ENCODE measurements at regions not wholly inside any gene's neighbourhood (a gene's known extent, or its start where the extent isn't known, plus 50 kb on each side); places are given as distances from the start of the nearest gene placed in this dataset.
"Not testable (repeated sequence)": the region's sequence is repeated elsewhere in the genome, so short reads cannot be mapped to it uniquely, and the experiment has no call there.

DNA sequence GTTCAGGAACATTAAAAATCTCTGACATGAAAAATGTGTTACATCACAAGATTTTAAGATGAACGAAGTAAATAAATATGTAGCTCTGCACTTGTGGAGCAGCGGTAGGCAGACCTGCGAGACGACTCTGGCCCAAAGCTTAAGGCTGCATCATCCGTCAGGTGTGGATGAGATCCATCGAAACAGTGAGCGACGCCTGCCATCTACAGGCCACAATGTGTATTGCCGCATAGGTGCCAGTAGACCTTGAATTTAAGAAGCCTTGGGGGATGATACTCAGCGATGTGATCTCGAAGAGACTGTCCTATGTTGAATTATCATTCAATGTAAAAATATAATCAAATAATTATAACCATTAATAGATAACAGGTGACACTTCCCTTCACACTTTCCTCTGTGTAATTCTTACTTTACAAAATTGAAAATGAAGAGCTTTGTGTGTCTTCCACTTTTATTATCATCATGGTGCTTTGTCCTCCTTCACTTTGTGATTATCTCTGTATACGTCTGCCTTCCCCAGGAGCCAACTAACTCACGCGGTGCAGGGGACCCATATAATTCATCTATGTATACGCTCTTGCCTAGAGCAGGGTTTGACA lies 851.0 kb downstream of the RAB28 start:
- Histone ChIP-seq H3K27ac (no peak overlapping the region), H3K27me3 (no peaks in the 10 kb centered on the region), H3K9me3 (peaks cover 0 to 5% (median 0%) of the 10 kb centered on the region in 4 donors), H3K36me3 (no peaks in the 10 kb centered on the region), H3K4me3 (no peak overlapping the region), H3K4me1 (no peaks in the 10 kb centered on the region)
- WGBS, 2 donors: 9 to 13% methylated on average over 15 of the region's 15 CpGs
- TF ChIP-seq, protein P1, sequence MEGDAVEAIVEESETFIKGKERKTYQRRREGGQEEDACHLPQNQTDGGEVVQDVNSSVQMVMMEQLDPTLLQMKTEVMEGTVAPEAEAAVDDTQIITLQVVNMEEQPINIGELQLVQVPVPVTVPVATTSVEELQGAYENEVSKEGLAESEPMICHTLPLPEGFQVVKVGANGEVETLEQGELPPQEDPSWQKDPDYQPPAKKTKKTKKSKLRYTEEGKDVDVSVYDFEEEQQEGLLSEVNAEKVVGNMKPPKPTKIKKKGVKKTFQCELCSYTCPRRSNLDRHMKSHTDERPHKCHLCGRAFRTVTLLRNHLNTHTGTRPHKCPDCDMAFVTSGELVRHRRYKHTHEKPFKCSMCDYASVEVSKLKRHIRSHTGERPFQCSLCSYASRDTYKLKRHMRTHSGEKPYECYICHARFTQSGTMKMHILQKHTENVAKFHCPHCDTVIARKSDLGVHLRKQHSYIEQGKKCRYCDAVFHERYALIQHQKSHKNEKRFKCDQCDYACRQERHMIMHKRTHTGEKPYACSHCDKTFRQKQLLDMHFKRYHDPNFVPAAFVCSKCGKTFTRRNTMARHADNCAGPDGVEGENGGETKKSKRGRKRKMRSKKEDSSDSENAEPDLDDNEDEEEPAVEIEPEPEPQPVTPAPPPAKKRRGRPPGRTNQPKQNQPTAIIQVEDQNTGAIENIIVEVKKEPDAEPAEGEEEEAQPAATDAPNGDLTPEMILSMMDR (IDR thresholded peaks at IDR 0.05): peak; percentile 59 to 79 (median 72)
- no peak for TF ChIP-seq EP300 (IDR thresholded peaks at IDR 0.05)
- peak; percentile 58 to 79 for DNase-seq (ENCODE audit: low spot score in 2 of 2)

DNA sequence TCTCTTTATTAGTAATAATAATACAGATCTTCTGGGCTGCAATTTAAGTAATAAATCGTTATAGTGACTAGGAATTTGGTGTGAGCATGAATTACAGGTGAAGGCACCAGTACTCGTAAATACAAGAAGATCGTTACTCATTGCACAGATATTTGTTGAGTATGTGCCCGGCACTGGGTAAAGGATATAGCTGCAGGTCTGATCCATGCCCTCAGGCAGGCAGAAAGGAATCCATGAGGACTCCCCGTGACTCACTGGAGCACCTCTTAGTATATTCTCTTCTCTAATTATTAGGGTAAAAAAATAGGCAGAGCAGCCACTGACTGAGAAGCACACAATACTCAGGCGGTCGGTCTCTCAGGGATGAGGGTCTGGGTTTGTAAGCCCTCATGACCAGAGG lies 868.3 kb downstream of the RAB28 start:
- no peaks in the 10 kb centered on the region for H3K27me3 ChIP-seq
- H3K4me3 ChIP-seq: no peak overlapping the region
- H3K36me3 ChIP-seq: no peaks in the 10 kb centered on the region
- H3K9me3 ChIP-seq: no peaks in the 10 kb centered on the region
- no peaks in the 10 kb centered on the region for H3K4me1 ChIP-seq
- DNase-seq (ENCODE audit: low spot score in 2 of 2): no peak
- WGBS, 2 donors: 88 to 89% methylated on average over 7 of the region's 7 CpGs
- H3K27ac ChIP-seq: no peak overlapping the region
- TF ChIP-seq POLR2A (IDR thresholded peaks at IDR 0.05) (no peak), EP300 (IDR thresholded peaks at IDR 0.05) (no peak)
- TF ChIP-seq, protein P1 (IDR thresholded peaks at IDR 0.05): no peak

DNA sequence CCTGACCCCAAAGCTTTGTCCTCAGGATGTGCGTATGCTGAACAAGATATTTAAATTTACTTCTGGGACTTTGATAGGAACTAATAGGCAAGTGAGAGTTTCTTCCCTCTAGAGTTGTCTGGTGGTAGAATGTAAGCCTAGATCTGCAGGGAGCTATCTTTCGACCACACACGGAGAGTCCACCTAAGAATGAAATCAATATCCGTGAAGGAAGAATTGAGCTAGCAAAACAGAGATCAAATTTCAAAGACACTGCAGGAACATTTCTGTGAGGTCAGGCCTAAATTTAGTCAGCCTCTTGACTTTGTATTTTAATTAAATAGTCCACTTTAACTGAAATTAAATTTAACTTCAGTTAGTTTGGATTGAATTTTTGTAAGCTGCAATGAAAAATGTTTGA lies 871.3 kb downstream of the RAB28 start:
- Histone ChIP-seq H3K27ac (no peak overlapping the region), H3K4me1 (no peaks in the 10 kb centered on the region), H3K27me3 (no peaks in the 10 kb centered on the region), H3K4me3 (no peak overlapping the region), H3K9me3 (no peaks in the 10 kb centered on the region), H3K36me3 (no peaks in the 10 kb centered on the region)
- 63 to 67% methylated on average over 4 of the region's 4 CpGs for WGBS, 2 donors
- no peak for DNase-seq (ENCODE audit: low spot score in 2 of 2)
- TF ChIP-seq, protein P1 (IDR thresholded peaks at IDR 0.05): no peak
- no peak for TF ChIP-seq EP300 (IDR thresholded peaks at IDR 0.05)
- TF ChIP-seq POLR2A (IDR thresholded peaks at IDR 0.05): no peak

DNA sequence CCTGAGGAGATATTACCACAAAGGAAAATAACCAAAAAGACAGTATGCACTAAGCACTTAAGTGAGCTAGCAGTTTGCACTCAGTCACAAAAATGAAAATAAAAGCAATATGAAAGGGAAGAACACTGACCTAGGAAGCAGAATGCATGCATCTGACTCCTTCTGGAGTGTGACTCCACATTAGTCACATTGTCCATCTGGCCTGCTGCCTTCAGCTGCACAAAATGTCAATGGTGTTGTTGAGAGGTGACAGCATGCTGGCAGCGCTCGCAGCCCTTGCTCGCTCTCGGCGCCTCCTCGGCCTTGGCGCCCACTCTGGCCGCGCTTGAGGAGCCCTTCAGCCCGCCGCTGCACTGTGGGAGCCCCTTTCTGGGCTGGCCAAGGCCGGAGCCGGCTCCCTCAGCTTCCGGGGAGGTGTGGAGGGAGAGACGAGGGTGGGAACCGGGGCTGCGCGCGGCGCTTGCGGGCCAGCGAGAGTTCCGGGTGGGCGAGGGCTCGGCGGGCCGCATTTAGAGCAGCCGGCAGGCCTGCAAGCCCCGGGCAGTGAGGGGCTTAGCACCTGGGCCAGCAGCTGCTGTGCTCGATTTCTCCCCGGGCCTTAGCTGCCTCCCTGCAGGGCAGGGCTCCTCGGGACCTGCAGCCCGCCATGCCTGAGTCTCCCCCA lies 874.8 kb downstream of the RAB28 start:
- H3K27ac ChIP-seq; H3K4me3 ChIP-seq; H3K9me3 ChIP-seq; H3K36me3 ChIP-seq; H3K27me3 ChIP-seq; DNase-seq (ENCODE audit: low spot score in 2 of 2); H3K4me1 ChIP-seq: not testable (repeated sequence)
- whole genome bisulfite sequencing, 2 donors: 89 to 93% methylated on average over 20 to 33 of the region's 33 CpGs

GRCh38 chr4:12595986-12596385 lies 888.2 kb downstream of the RAB28 start:
- Histone ChIP-seq H3K4me1 (no peaks in the 10 kb centered on the region), H3K27ac (no peak overlapping the region), H3K27me3 (no peaks in the 10 kb centered on the region), H3K9me3 (peaks cover 0 to 34% (median 0%) of the 10 kb centered on the region in 4 donors), H3K4me3 (no peak overlapping the region), H3K36me3 (no peaks in the 10 kb centered on the region)
- DNase-seq (ENCODE audit: low spot score in 2 of 2): no peak
- TF ChIP-seq, protein P1 (IDR thresholded peaks at IDR 0.05): no peak
- no peak for TF ChIP-seq POLR2A (IDR thresholded peaks at IDR 0.05)
- TF ChIP-seq EP300 (IDR thresholded peaks at IDR 0.05): no peak

All from tibial nerve (tissue), 4 donors.